NCI-H526 treated with DMSO at 0.1 percent for 48 hours (cell line): ENCODE measurements at regions not wholly inside any gene's neighbourhood (a gene's known extent, or its start where the extent isn't known, plus 50 kb on each side); places are given as distances from the start of the nearest gene placed in this dataset.
A peak's percentile ranks its signal among the peaks of the same experiment; 100 is the strongest.

Source experiments
- DNase-seq: peaks from one replicate; lab custom pipeline; 2025; lab: John Stamatoyannopoulos, UW

- DNase-seq: peak; percentile 65
Measured at GRCh38 chr11:119854521-119854920, 125.5 kb upstream of the NECTIN1 start.

- DNase-seq: no peak
Measured at GRCh38 chr11:119853581-119854360, 124.8 kb upstream of the NECTIN1 start.

GRCh38 chr11:119852741-119853140 is 123.7 kb upstream of the NECTIN1 start:
- DNase-seq: peak; percentile 66

- DNase-seq: no peak
Measured at GRCh38 chr11:119850822-119851409, 121.9 kb upstream of the NECTIN1 start.

GRCh38 chr11:119849872-119850271 is 120.9 kb upstream of the NECTIN1 start:
- no peak for DNase-seq

GRCh38 chr11:119847853-119848252 is 118.9 kb upstream of the NECTIN1 start:
- no peak for DNase-seq

GRCh38 chr11:119846374-119846773 is 117.4 kb upstream of the NECTIN1 start:
- DNase-seq: no peak

- no peak for DNase-seq
Measured at GRCh38 chr11:119845756-119846155, 116.8 kb upstream of the NECTIN1 start.

GRCh38 chr11:119845305-119845704 is 116.3 kb upstream of the NECTIN1 start:
- no peak for DNase-seq

- no peak for DNase-seq
Measured at GRCh38 chr11:119844808-119845207, 115.8 kb upstream of the NECTIN1 start.

GRCh38 chr11:119843877-119844276 is 114.9 kb upstream of the NECTIN1 start:
- DNase-seq: no peak

- no peak for DNase-seq
Measured at GRCh38 chr11:119842731-119843130, 113.7 kb upstream of the NECTIN1 start.

- DNase-seq: no peak
Measured at GRCh38 chr11:119839476-119840133, 110.6 kb upstream of the NECTIN1 start.

GRCh38 chr11:119835753-119836152 is 106.8 kb upstream of the NECTIN1 start:
- no peak for DNase-seq

GRCh38 chr11:119832202-119832935 is 103.4 kb upstream of the NECTIN1 start:
- peak; percentile 59 for DNase-seq

GRCh38 chr11:119831011-119831410 is 102.0 kb upstream of the NECTIN1 start:
- no peak for DNase-seq

GRCh38 chr11:119830400-119830799 is 101.4 kb upstream of the NECTIN1 start:
- no peak for DNase-seq

- DNase-seq: no peak
Measured at GRCh38 chr11:119829402-119829801, 100.4 kb upstream of the NECTIN1 start.

GRCh38 chr11:119828819-119829218 is 99.8 kb upstream of the NECTIN1 start:
- no peak for DNase-seq

GRCh38 chr11:119828006-119828405 is 99.0 kb upstream of the NECTIN1 start:
- no peak for DNase-seq

GRCh38 chr11:119827113-119827512 is 98.1 kb upstream of the NECTIN1 start:
- no peak for DNase-seq

- no peak for DNase-seq
Measured at GRCh38 chr11:119823077-119823476, 94.1 kb upstream of the NECTIN1 start.
